ENCODE measurements at regions not wholly inside any gene's neighbourhood (a gene's known extent, or its start where the extent isn't known, plus 50 kb on each side); places are given as distances from the start of the nearest gene placed in this dataset.

- DNase-seq: no peak
- no peaks in the 10 kb centered on the region for H3K9me3 ChIP-seq
- no peak for TF ChIP-seq CTCF (IDR thresholded peaks at IDR 0.05)
- no peak for ATAC-seq
- no peak overlapping the region for H3K4me3 ChIP-seq
- H3K36me3 ChIP-seq (ENCODE audit: low read depth): no peaks in the 10 kb centered on the region
- H3K4me1 ChIP-seq (ENCODE audit: low read depth): no peaks in the 10 kb centered on the region
- intact Hi-C loops (cut with DNase I, micrococcal nuclease): no loop called here
These were observed 302.5 kb upstream of the ISX start for GRCh38 chr22:34763496-34763895.

- H3K4me1 ChIP-seq (ENCODE audit: low read depth): no peaks in the 10 kb centered on the region
- DNase-seq: no peak
- ATAC-seq: no peak
- no peaks in the 10 kb centered on the region for H3K9me3 ChIP-seq
- no peaks in the 10 kb centered on the region for H3K36me3 ChIP-seq (ENCODE audit: low read depth)
- TF ChIP-seq CTCF (IDR thresholded peaks at IDR 0.05): no peak
- H3K4me3 ChIP-seq: no peak overlapping the region
- intact Hi-C loops (cut with DNase I, micrococcal nuclease): no loop called here
These were observed 300.8 kb upstream of the ISX start for GRCh38 chr22:34765115-34765514.

- no peak for DNase-seq
- no peak for TF ChIP-seq CTCF (IDR thresholded peaks at IDR 0.05)
- H3K4me1 ChIP-seq (ENCODE audit: low read depth): no peaks in the 10 kb centered on the region
- ATAC-seq: no peak
- H3K4me3 ChIP-seq: no peak overlapping the region
- H3K36me3 ChIP-seq (ENCODE audit: low read depth): no peaks in the 10 kb centered on the region
- H3K9me3 ChIP-seq: no peaks in the 10 kb centered on the region
- intact Hi-C loops (cut with DNase I, micrococcal nuclease): no loop called here
These were observed 296.6 kb upstream of the ISX start for GRCh38 chr22:34769361-34769760.

GRCh38 chr22:34776817-34777216, 289.1 kb upstream of the ISX start:
- no peak for TF ChIP-seq CTCF (IDR thresholded peaks at IDR 0.05)
- DNase-seq (no peak), ATAC-seq (no peak)
- Histone ChIP-seq H3K36me3 (ENCODE audit: low read depth) (no peaks in the 10 kb centered on the region), H3K9me3 (peaks cover 4% of the 10 kb centered on the region), H3K4me3 (no peak overlapping the region), H3K4me1 (ENCODE audit: low read depth) (no peaks in the 10 kb centered on the region)
- intact Hi-C loops (cut with DNase I, micrococcal nuclease): no loop called here

- no peak for TF ChIP-seq CTCF (IDR thresholded peaks at IDR 0.05)
These were observed 284.3 kb upstream of the ISX start for GRCh38 chr22:34781681-34782080.

GRCh38 chr22:34783436-34783835, 282.5 kb upstream of the ISX start:
- intact Hi-C loops (cut with DNase I, micrococcal nuclease): no loop called here

More at GRCh38 chr22:34781681-34782080, 284.3 kb upstream of the ISX start:
- Histone ChIP-seq H3K4me1 (ENCODE audit: low read depth) (no peaks in the 10 kb centered on the region), H3K36me3 (ENCODE audit: low read depth) (no peaks in the 10 kb centered on the region), H3K4me3 (no peak overlapping the region), H3K9me3 (peaks cover 4% of the 10 kb centered on the region)
- ATAC-seq (no peak), DNase-seq (no peak)
- intact Hi-C loops (cut with DNase I, micrococcal nuclease): no loop called here

More at GRCh38 chr22:34783436-34783835, 282.5 kb upstream of the ISX start:
- Histone ChIP-seq H3K4me1 (ENCODE audit: low read depth) (no peaks in the 10 kb centered on the region), H3K9me3 (no peaks in the 10 kb centered on the region), H3K4me3 (no peak overlapping the region), H3K36me3 (ENCODE audit: low read depth) (no peaks in the 10 kb centered on the region)
- DNase-seq (no peak), ATAC-seq (no peak)
- TF ChIP-seq CTCF (IDR thresholded peaks at IDR 0.05): no peak

Data from mucosa of descending colon (tissue), 3 donors.